OCI-LY3 (cell line): ENCODE measurements at regions not wholly inside any gene's neighbourhood (a gene's known extent, or its start where the extent isn't known, plus 50 kb on each side); places are given as distances from the start of the nearest gene placed in this dataset.
A peak's percentile ranks its signal among the peaks of the same experiment; 100 is the strongest.
"Not testable (repeated sequence)": the region's sequence is repeated elsewhere in the genome, so short reads cannot be mapped to it uniquely, and the experiment has no call there.

Experiments used
- H2AFZ ChIP-seq: fragments of 200-600, 300-600 bp; shearing (Covaris generic); 2 replicates; pipeline ENCODE4 v1.6.0; 2014; ENCODE audit warnings: antibody characterized with exemption, low read depth, low read length
- H3K27ac ChIP-seq: fragments of 200-600, 300-600 bp; sonication (generic); 2 replicates; pipeline ENCODE4 v1.5.1; 2014; ENCODE audit warnings: mild to moderate bottlenecking, low read length, moderate library complexity, mixed read lengths
- H3K27me3 ChIP-seq: fragments of 200-600, 300-600 bp; sonication (generic); 2 replicates; pipeline ENCODE4 v1.6.1; 2014; ENCODE audit warnings: low read depth, low read length, mixed read lengths
- H3K36me3 ChIP-seq: fragments of 200-600, 300-600 bp; sonication (generic); replicated peaks from 2 replicates; pipeline ENCODE3; 2014; ENCODE audit warnings: low read depth, low read length, mixed read lengths
- H3K4me1 ChIP-seq: fragments of 300-600, 200-600 bp; sonication (generic); 2 replicates; pipeline ENCODE4 v1.6.1; 2014; ENCODE audit warnings: low read length, mixed read lengths
- H3K4me2 ChIP-seq: fragments of 200-600, 300-600 bp; sonication (generic); 2 replicates; pipeline ENCODE4 v1.6.1; 2014; ENCODE audit warnings: low read length, mixed read lengths
- H3K4me3 ChIP-seq: fragments of 300-600, 200-600 bp; sonication (generic); 2 replicates; pipeline ENCODE4 v1.5.1; 2014; ENCODE audit warnings: antibody characterized with exemption, mild to moderate bottlenecking, low read length, moderate library complexity
- H3K79me2 ChIP-seq: fragments of 300-600, 200-600 bp; shearing (Covaris generic); 2 replicates; pipeline ENCODE4 v1.6.1; 2014; ENCODE audit warnings: mild to moderate bottlenecking, low read length, mixed read lengths
- H3K9ac ChIP-seq: fragments of 300-600, 200-600 bp; shearing (Covaris generic); 2 replicates; pipeline ENCODE4 v1.6.0; 2014; ENCODE audit warnings: mild to moderate bottlenecking, low read length, moderate library complexity
- H3K9me3 ChIP-seq: fragments of 200-600, 300-600 bp; shearing (Covaris generic); 2 replicates; pipeline ENCODE4 v1.6.1; 2014; ENCODE audit warnings: low read length, mixed read lengths; ENCODE audit not compliant: insufficient read depth
- H4K20me1 ChIP-seq: fragments of 200-600, 300-600 bp; sonication (generic); 2 replicates; pipeline ENCODE4 v1.6.1; 2016; ENCODE audit warnings: low read length, mixed read lengths; ENCODE audit not compliant: insufficient read depth
- CTCF ChIP-seq: fragments of 200-600, 300-600 bp; sonication (generic); IDR thresholded peaks from 2 replicates; pipeline ENCODE4 v1.5.1; 2014; ENCODE audit warnings: antibody characterized with exemption, low read length, low read depth
- EZH2phosphoT487 ChIP-seq: fragments of 200-600 bp; shearing (Covaris generic); IDR thresholded peaks from 2 replicates; pipeline ENCODE4 v1.6.1; 2018; ENCODE audit warnings: antibody characterized with exemption, mixed run types, low read depth

- Histone ChIP-seq H3K4me2 (peak overlapping the region; percentile 94), H3K36me3 (no peaks in the 10 kb centered on the region), H3K9me3 (no peaks in the 10 kb centered on the region), H4K20me1 (no peaks in the 10 kb centered on the region), H3K4me1 (peaks cover 36% of the 10 kb centered on the region), H3K79me2 (no peaks in the 10 kb centered on the region), H3K4me3 (peak overlapping the region; percentile 72), H3K27me3 (peaks cover 5% of the 10 kb centered on the region; the same call in 1 of the 2 replicates), H2AFZ (peak overlapping the region; percentile 67; the same call in 1 of the 2 replicates), H3K27ac (peak overlapping the region; percentile 82), H3K9ac (peak overlapping the region; percentile 68)
- TF ChIP-seq CTCF (no peak), EZH2phosphoT487 (no peak)
Observed at GRCh38 chr15:38130205-38130567, 122.5 kb upstream of the SPRED1 start.

GRCh38 chr15:38130740-38131498 lies 121.7 kb upstream of the SPRED1 start:
- Histone ChIP-seq H3K27ac (peak overlapping the region; percentile 82), H3K4me3 (peak overlapping the region; percentile 72), H3K4me1 (peaks cover 36% of the 10 kb centered on the region), H3K4me2 (peak overlapping the region; percentile 94), H3K27me3 (peaks cover 5% of the 10 kb centered on the region; the same call in 1 of the 2 replicates), H3K9me3 (no peaks in the 10 kb centered on the region), H3K9ac (peak overlapping the region; percentile 68), H3K79me2 (no peaks in the 10 kb centered on the region), H2AFZ (no peak overlapping the region; the same call in 1 of the 2 replicates), H3K36me3 (no peaks in the 10 kb centered on the region), H4K20me1 (no peaks in the 10 kb centered on the region)
- no peak for TF ChIP-seq CTCF
- no peak for TF ChIP-seq EZH2phosphoT487

GRCh38 chr15:38134252-38134651 lies 118.4 kb upstream of the SPRED1 start:
- no peak overlapping the region for H3K4me2 ChIP-seq
- no peaks in the 10 kb centered on the region for H3K36me3 ChIP-seq
- no peak overlapping the region for H3K9ac ChIP-seq
- H3K27ac ChIP-seq = no peak overlapping the region
- H2AFZ ChIP-seq = no peak overlapping the region
- H3K4me3 ChIP-seq = no peak overlapping the region
- H3K27me3 ChIP-seq = no peaks in the 10 kb centered on the region
- H3K79me2 ChIP-seq = no peaks in the 10 kb centered on the region
- peaks cover 25% of the 10 kb centered on the region for H3K4me1 ChIP-seq
- TF ChIP-seq CTCF = no peak
- TF ChIP-seq EZH2phosphoT487 = no peak
- H3K9me3 ChIP-seq = no peaks in the 10 kb centered on the region
- no peaks in the 10 kb centered on the region for H4K20me1 ChIP-seq

DNA sequence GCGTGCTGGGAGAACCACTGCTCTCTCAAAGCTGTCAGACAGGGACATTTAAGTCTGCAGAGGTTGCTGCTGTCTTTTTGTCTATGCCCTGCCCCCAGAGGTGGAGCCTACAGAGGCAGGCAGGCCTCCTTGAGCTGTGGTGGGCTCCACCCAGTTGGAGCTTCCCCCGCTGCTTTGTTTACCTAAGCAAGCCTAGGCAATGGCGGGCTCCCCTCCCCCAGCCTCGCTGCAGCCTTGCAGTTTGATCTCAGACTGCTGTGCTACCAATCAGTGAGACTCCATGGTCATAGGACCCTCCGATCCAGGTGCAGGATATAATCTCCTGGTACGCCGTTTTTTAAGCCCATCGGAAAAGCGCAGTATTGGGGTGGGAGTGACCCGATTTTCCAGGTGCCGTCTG lies 110.4 kb upstream of the SPRED1 start:
- H4K20me1 ChIP-seq, H3K27me3 ChIP-seq, H3K4me2 ChIP-seq, H3K9me3 ChIP-seq, H3K36me3 ChIP-seq, H3K9ac ChIP-seq, H3K4me3 ChIP-seq, H3K79me2 ChIP-seq, H3K27ac ChIP-seq, H3K4me1 ChIP-seq, H2AFZ ChIP-seq: not testable (repeated sequence)
